ENCODE measurements at regions not wholly inside any gene's neighbourhood (a gene's known extent, or its start where the extent isn't known, plus 50 kb on each side); places are given as distances from the start of the nearest gene placed in this dataset.

DNA sequence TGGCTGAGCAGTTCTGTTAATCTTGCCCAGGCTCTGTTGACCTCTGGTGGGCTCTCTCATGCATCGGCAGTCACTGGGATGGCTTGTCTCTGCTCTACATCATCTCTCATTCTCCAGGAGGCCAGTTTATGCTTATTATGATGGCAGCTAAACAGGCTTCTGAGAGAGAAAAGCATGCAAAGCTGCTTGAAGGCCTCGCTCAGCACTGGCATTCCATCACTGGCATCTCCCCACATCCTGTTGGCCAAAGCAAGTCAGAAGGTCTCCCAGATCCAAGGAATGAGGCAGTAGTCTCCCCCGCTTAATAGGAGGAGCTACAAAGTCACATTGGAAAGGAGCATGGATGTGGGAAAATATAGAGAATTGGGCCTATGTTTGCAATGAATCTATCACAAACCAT is 212.6 kb downstream of the ZNF621 start:
- Histone ChIP-seq H3K36me3 (ENCODE audit: control insufficient read depth, insufficient read depth, low read length) (no peaks in the 10 kb centered on the region), H3K4me3 (ENCODE audit: low read depth, low read length) (no peak overlapping the region), H3K27me3 (ENCODE audit: control insufficient read depth, insufficient read depth, low read length) (no peaks in the 10 kb centered on the region), H3K79me2 (no peaks in the 10 kb centered on the region), H3K9me3 (ENCODE audit: control insufficient read depth, low read length) (no peaks in the 10 kb centered on the region), H3K4me1 (no peaks in the 10 kb centered on the region), H3K27ac (no peak overlapping the region), H3K4me2 (ENCODE audit: low read length) (no peak overlapping the region), H2AFZ (no peak overlapping the region), H3K9ac (no peak overlapping the region)
- TF ChIP-seq, protein P1, sequence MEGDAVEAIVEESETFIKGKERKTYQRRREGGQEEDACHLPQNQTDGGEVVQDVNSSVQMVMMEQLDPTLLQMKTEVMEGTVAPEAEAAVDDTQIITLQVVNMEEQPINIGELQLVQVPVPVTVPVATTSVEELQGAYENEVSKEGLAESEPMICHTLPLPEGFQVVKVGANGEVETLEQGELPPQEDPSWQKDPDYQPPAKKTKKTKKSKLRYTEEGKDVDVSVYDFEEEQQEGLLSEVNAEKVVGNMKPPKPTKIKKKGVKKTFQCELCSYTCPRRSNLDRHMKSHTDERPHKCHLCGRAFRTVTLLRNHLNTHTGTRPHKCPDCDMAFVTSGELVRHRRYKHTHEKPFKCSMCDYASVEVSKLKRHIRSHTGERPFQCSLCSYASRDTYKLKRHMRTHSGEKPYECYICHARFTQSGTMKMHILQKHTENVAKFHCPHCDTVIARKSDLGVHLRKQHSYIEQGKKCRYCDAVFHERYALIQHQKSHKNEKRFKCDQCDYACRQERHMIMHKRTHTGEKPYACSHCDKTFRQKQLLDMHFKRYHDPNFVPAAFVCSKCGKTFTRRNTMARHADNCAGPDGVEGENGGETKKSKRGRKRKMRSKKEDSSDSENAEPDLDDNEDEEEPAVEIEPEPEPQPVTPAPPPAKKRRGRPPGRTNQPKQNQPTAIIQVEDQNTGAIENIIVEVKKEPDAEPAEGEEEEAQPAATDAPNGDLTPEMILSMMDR (IDR thresholded peaks at IDR 0.05) = no peak

DNA sequence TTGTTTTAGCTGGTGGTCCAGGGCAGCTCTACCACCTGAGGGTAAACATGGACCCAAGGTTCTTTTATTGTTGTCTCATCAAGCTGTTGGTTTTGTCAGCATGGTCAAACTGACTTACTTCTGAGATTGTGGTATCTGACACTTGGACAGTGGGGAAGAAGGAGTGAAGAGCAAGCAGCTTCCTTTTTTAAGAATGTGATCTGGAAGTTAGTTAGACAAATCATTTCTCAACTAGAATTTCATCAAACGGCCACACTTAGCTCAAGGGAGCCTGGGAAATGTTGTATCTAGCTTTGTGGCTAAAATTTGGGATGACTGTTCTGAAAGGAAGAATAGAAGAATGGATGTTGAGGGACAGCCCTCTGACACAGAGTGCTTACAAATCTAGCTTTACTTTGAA is 215.2 kb downstream of the ZNF621 start:
- Histone ChIP-seq H3K9ac (no peak overlapping the region), H3K4me3 (ENCODE audit: low read depth, low read length) (no peak overlapping the region), H3K27me3 (ENCODE audit: control insufficient read depth, insufficient read depth, low read length) (no peaks in the 10 kb centered on the region), H2AFZ (no peak overlapping the region), H3K4me2 (ENCODE audit: low read length) (no peak overlapping the region), H3K27ac (no peak overlapping the region), H3K79me2 (no peaks in the 10 kb centered on the region), H3K36me3 (ENCODE audit: control insufficient read depth, insufficient read depth, low read length) (no peaks in the 10 kb centered on the region), H3K4me1 (no peaks in the 10 kb centered on the region), H3K9me3 (ENCODE audit: control insufficient read depth, low read length) (no peaks in the 10 kb centered on the region)
- TF ChIP-seq, protein P1 (IDR thresholded peaks at IDR 0.05) = no peak

DNA sequence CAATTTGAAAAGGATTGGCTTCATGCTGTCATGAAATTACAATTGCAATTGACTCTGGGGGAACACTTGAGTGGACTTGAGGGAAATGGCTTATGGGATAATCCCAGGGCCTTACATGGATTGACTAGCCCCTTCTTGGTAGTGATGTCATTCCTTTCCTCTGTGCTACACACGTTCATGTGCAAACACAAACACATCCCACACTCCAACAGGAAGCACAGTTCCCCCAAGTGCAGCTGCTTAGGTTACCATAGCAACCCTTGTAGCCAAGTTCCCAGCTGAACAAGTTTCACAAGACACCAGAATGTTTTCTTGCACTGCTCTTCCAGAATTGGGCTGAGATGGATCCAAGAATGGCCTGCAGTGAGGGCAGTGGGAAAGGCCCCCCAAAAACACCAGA is 217.0 kb downstream of the ZNF621 start:
- Histone ChIP-seq H2AFZ (no peak overlapping the region), H3K9ac (no peak overlapping the region), H3K27me3 (ENCODE audit: control insufficient read depth, insufficient read depth, low read length) (no peaks in the 10 kb centered on the region), H3K4me2 (ENCODE audit: low read length) (no peak overlapping the region), H3K4me3 (ENCODE audit: low read depth, low read length) (no peak overlapping the region), H3K9me3 (ENCODE audit: control insufficient read depth, low read length) (no peaks in the 10 kb centered on the region), H3K27ac (no peak overlapping the region), H3K79me2 (no peaks in the 10 kb centered on the region), H3K36me3 (ENCODE audit: control insufficient read depth, insufficient read depth, low read length) (no peaks in the 10 kb centered on the region), H3K4me1 (no peaks in the 10 kb centered on the region)
- TF ChIP-seq, protein P1 (IDR thresholded peaks at IDR 0.05) = no peak

DNA sequence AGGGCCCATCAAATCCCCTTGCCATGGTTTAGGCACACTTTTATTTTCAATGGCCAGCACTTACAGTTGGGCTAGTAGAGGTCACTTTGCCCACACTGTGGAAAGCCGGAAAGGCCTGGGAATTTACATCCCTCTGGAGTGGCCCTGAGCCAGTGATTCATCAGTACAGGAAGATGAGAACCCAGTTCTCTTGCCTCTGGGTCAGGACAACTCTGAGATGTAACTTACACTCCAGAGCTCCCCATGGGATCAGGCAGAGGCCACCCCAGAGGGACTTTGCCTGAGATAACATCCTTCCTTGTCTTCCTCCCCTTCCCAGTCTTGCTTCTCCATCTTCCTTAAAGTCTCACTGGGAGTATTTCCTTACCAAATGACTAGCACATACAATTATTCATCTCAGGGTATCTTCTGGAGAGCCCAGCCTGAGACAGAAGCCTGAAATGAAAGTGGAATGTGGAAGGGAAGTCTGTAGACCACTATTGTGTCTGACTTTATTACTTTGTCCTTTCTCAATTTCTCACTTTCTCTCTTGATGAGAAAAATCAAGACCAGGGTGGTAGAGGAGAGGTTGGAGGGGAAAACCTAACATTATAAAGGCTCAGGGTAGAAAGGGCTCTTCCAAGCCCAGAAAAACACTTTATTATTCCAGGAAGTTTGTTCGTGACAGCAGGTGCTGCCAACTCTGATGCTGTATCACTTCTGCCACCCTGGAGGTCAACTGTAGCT is 220.8 kb downstream of the ZNF621 start:
- H3K27ac ChIP-seq = no peak overlapping the region

More for the DNA sequence above, 220.8 kb downstream of the ZNF621 start:
- Histone ChIP-seq H3K4me3 (ENCODE audit: low read depth, low read length) (no peak overlapping the region), H3K27me3 (ENCODE audit: control insufficient read depth, insufficient read depth, low read length) (no peaks in the 10 kb centered on the region), H3K4me1 (no peaks in the 10 kb centered on the region), H3K4me2 (ENCODE audit: low read length) (no peak overlapping the region), H3K36me3 (ENCODE audit: control insufficient read depth, insufficient read depth, low read length) (no peaks in the 10 kb centered on the region), H3K9me3 (ENCODE audit: control insufficient read depth, low read length) (no peaks in the 10 kb centered on the region), H2AFZ (no peak overlapping the region), H3K79me2 (no peaks in the 10 kb centered on the region), H3K9ac (no peak overlapping the region)
- TF ChIP-seq, protein P1 (IDR thresholded peaks at IDR 0.05) = no peak
